Activated CD8-positive, alpha-beta T cell treated with anti-CD3 and anti-CD28 coated beads for 36 hours (primary cell): ENCODE measurements at regions not wholly inside any gene's neighbourhood (a gene's known extent, or its start where the extent isn't known, plus 50 kb on each side); places are given as distances from the start of the nearest gene placed in this dataset.
A peak's percentile ranks its signal among the peaks of the same experiment; 100 is the strongest.

Experiments used
- ATAC-seq: fragments of 200-7000 bp; cut with Tn5 transposase; one replicate; pipeline ENCODE4 v1.10.0; 2021; ENCODE audit warnings: mild to moderate bottlenecking, moderate library complexity
- CTCF ChIA-PET: fragments of 350-600 bp; sonication (Branson Sonifier 250); formaldehyde crosslinking; loops from one replicate; lab custom pipeline; 2021; ENCODE audit warnings: antibody characterized with exemption; lab: Charles Lee
- POLR2A ChIA-PET: fragments of 350-600 bp; sonication (Branson Sonifier 250); formaldehyde crosslinking; loops from one replicate; lab custom pipeline; 2021; ENCODE audit warnings: antibody characterized with exemption; lab: Charles Lee
- DNase-seq: peaks from one replicate; pipeline ENCODE4 v3.0.0-alpha.2; 2020
- H3K27ac Mint-ChIP-seq: one replicate; pipeline ENCODE4 v1.8.0; 2021; ENCODE audit warnings: mild to moderate bottlenecking, mixed read lengths
- H3K27me3 Mint-ChIP-seq: one replicate; pipeline ENCODE4 v1.8.0; 2021; ENCODE audit warnings: mixed read lengths
- H3K36me3 Mint-ChIP-seq: one replicate; pipeline ENCODE4 v1.8.0; 2021; ENCODE audit warnings: low read depth, mixed read lengths
- H3K4me1 Mint-ChIP-seq: one replicate; pipeline ENCODE4 v1.8.0; 2021; ENCODE audit warnings: low read depth, mixed read lengths
- H3K4me3 Mint-ChIP-seq: one replicate; pipeline ENCODE4 v1.8.0; 2021; ENCODE audit warnings: mild to moderate bottlenecking, moderate library complexity, mixed read lengths
- H3K9me3 Mint-ChIP-seq: one replicate; pipeline ENCODE4 v1.8.0; 2021; ENCODE audit warnings: mixed read lengths
- intact Hi-C: fragments of 100-400 bp; cut with micrococcal nuclease; formaldehyde crosslinking; loops from one replicate; pipeline ENCODE4 v1.10.0; 2022
- TF ChIP-seq, protein P1 (sequence below): fragments of 200-600 bp; IDR thresholded peaks from one replicate; pipeline ENCODE4 v1.8.0; 2022; ENCODE audit warnings: antibody characterized with exemption, mild to moderate bottlenecking

DNA sequence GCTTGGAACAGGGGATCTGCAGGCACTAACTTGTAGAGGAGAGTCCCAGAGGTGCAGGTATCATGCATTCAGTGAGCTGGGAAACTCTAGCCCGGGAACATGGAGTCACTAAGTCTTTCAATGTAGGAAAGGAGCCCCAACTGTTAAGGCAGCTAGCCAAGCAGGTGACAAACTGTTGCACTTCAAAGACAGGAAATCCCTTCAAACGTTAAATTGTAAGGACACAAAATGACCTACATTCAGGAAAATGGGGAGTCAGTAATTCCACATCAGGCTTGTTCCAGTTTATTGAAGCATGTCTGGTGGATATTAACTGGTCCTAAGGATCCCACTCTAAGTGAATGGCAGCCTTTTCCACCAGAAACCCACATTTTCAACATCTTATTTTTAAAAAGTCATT, 364.5 kb downstream of the MTX2 start:
- Mint-ChIP-seq H3K27me3 (peaks cover 28% of the 10 kb centered on the region), H3K27ac (no peak overlapping the region), H3K9me3 (no peaks in the 10 kb centered on the region), H3K4me3 (no peak overlapping the region), H3K4me1 (peaks cover 6% of the 10 kb centered on the region), H3K36me3 (no peaks in the 10 kb centered on the region)
- DNase-seq, result no peak
- TF ChIP-seq, protein P1, sequence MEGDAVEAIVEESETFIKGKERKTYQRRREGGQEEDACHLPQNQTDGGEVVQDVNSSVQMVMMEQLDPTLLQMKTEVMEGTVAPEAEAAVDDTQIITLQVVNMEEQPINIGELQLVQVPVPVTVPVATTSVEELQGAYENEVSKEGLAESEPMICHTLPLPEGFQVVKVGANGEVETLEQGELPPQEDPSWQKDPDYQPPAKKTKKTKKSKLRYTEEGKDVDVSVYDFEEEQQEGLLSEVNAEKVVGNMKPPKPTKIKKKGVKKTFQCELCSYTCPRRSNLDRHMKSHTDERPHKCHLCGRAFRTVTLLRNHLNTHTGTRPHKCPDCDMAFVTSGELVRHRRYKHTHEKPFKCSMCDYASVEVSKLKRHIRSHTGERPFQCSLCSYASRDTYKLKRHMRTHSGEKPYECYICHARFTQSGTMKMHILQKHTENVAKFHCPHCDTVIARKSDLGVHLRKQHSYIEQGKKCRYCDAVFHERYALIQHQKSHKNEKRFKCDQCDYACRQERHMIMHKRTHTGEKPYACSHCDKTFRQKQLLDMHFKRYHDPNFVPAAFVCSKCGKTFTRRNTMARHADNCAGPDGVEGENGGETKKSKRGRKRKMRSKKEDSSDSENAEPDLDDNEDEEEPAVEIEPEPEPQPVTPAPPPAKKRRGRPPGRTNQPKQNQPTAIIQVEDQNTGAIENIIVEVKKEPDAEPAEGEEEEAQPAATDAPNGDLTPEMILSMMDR, result no peak
- ChIA-PET POLR2A (no interaction called here), CTCF (interaction anchor here (1.2 to 2.4 kb wide), 4 partner anchors 19 to 507 kb away, joined by 3 to 13 read pairs (median 6); no protein-coding TSS in a partner anchor)
- intact Hi-C loops, result loop anchor here (10.0 kb wide), 1 partner anchor 179 kb away; no protein-coding TSS in a partner anchor
- ATAC-seq, result no peak

DNA sequence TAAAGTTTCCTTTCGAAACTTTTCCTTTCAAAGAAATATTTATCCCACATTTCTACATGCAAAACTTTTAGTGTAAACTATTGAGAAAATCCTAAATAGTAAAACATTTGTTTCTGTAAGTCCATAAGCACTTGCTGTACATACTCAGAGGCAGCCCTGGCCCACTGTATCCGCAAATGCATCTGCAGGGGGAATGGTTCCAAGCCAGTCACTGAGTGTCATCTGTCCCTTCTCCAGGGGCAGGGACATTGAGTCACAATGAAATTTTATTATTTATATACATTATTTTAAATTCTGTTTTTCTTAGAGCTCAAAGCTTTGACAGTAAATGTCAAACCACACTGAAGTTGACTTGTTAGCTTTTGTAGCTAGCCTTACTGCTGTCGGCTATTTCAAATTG, 367.2 kb downstream of the MTX2 start:
- ATAC-seq (no peak), DNase-seq (no peak)
- Mint-ChIP-seq H3K27me3 (peaks cover 48% of the 10 kb centered on the region), H3K4me3 (no peak overlapping the region), H3K27ac (no peak overlapping the region), H3K36me3 (no peaks in the 10 kb centered on the region), H3K9me3 (no peaks in the 10 kb centered on the region), H3K4me1 (peaks cover 6% of the 10 kb centered on the region)
- intact Hi-C loops, result loop anchor here (5.0 to 10.0 kb wide), 2 partner anchors 182 to 504 kb away; no protein-coding TSS in a partner anchor
- TF ChIP-seq, protein P1, result no peak
- ChIA-PET CTCF (interaction anchor here (0.7 to 5.4 kb wide), 12 partner anchors 16 to 946 kb away, joined by 3 to 61 read pairs (median 6); no protein-coding TSS in a partner anchor), POLR2A (no interaction called here)

DNA sequence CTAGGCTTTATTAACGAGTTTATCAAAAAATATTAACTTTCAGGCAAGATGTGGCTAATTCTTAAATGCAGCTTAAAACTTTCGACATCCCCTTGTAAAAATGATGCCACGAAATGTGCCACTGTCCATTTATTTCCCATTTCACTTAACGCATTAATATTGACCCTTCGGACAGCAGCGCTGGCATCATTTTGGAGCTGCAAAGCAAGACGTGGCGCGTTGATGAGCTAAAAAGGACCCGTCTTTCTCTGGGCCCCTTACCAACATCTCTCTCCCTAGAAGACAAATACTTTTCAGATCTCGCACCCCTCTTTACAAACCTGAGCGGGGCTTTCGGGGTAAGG, 367.9 kb downstream of the MTX2 start:
- TF ChIP-seq, protein P1, result no peak
- ChIA-PET CTCF (interaction anchor here (0.7 to 5.4 kb wide), 16 partner anchors 15 to 946 kb away, joined by 3 to 61 read pairs (median 4); no protein-coding TSS in a partner anchor), POLR2A (no interaction called here)
- H3K36me3 Mint-ChIP-seq, result no peaks in the 10 kb centered on the region
- no peak overlapping the region for H3K27ac Mint-ChIP-seq
- intact Hi-C loops, result loop anchor here (5.0 to 10.0 kb wide), 2 partner anchors 182 to 505 kb away; no protein-coding TSS in a partner anchor
- peaks cover 52% of the 10 kb centered on the region for H3K27me3 Mint-ChIP-seq
- H3K9me3 Mint-ChIP-seq, result no peaks in the 10 kb centered on the region
- peaks cover 6% of the 10 kb centered on the region for H3K4me1 Mint-ChIP-seq
- DNase-seq (no peak), ATAC-seq (no peak)
- H3K4me3 Mint-ChIP-seq, result peak overlapping the region; percentile 13

DNA sequence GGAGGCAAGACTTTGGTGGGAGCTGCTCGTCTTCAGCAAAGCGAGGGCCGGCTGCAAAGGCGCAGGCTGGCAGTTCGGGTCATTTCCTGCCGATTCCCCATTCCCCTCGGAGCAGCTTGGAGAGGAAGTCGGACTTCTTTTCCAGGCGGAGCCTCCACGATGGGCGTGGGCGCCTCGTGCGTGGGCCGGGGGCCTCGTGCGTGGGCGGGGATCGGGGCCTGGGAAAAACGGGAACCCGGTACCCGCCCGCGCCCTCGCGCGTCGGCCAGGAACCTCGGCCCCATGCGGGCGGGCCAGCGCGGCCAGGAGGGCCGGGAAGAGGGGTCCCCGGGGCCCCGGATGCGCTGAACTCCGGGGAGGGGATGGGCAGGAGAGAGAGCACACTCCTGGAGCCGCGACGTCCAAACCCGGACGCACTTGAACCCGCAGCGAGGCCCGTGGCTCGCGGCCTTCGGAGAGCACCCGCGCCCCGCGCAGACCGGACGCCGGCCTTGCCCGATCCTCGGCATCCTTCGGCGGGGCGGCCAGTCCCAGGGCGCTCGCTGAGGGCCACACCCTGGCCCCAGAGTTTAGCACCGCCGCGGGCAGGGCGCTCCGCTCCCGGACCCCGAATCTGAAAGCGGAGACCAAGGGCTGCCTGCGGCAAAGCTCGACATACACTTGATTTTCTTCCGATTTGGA, 368.4 kb downstream of the MTX2 start:
- Mint-ChIP-seq H3K9me3 (no peaks in the 10 kb centered on the region), H3K4me1 (peaks cover 6% of the 10 kb centered on the region), H3K27me3 (peaks cover 52% of the 10 kb centered on the region), H3K27ac (no peak overlapping the region), H3K4me3 (peak overlapping the region; percentile 60), H3K36me3 (no peaks in the 10 kb centered on the region)
- TF ChIP-seq, protein P1, result no peak
- intact Hi-C loops, result loop anchor here (5.0 to 10.0 kb wide), 2 partner anchors 183 to 505 kb away; no protein-coding TSS in a partner anchor
- ATAC-seq (peak; percentile 56), DNase-seq (no peak)
- POLR2A ChIA-PET, result no interaction called here
- CTCF ChIA-PET, result interaction anchor here (0.7 to 5.4 kb wide), 21 partner anchors 15 to 947 kb away, joined by 3 to 61 read pairs (median 4); no protein-coding TSS in a partner anchor
